Stimulated activated naive CD4-positive, alpha-beta T cell (primary cell): ENCODE measurements at regions not wholly inside any gene's neighbourhood (a gene's known extent, or its start where the extent isn't known, plus 50 kb on each side); places are given as distances from the start of the nearest gene placed in this dataset.
"Not testable (repeated sequence)": the region's sequence is repeated elsewhere in the genome, so short reads cannot be mapped to it uniquely, and the experiment has no call there.

Source experiments
- DNase-seq, 6 experiments: peaks; one replicate each; lab custom pipeline; 2025; lab: John Stamatoyannopoulos, UW

- no peak for DNase-seq
These were observed 650.0 kb upstream of the STXBP6 start for GRCh38 chr14:25699981-25700380.

- DNase-seq, result no peak
These were observed 648.2 kb upstream of the STXBP6 start for GRCh38 chr14:25698111-25698510.

GRCh38 chr14:25696176-25696575 lies 646.2 kb upstream of the STXBP6 start:
- no peak for DNase-seq

GRCh38 chr14:25685004-25685403 lies 635.1 kb upstream of the STXBP6 start:
- no peak for DNase-seq

- no peak for DNase-seq
These were observed 631.0 kb upstream of the STXBP6 start for GRCh38 chr14:25680934-25681333.

GRCh38 chr14:25680511-25680910 lies 630.6 kb upstream of the STXBP6 start:
- not testable (repeated sequence) for DNase-seq

GRCh38 chr14:25677111-25677510 lies 627.2 kb upstream of the STXBP6 start:
- no peak for DNase-seq

GRCh38 chr14:25667387-25667786 lies 617.4 kb upstream of the STXBP6 start:
- no peak for DNase-seq

- DNase-seq, result no peak
These were observed 616.9 kb upstream of the STXBP6 start for GRCh38 chr14:25666877-25667276.

- DNase-seq, result no peak
These were observed 609.0 kb upstream of the STXBP6 start for GRCh38 chr14:25658988-25659387.

- no peak for DNase-seq
These were observed 580.5 kb upstream of the STXBP6 start for GRCh38 chr14:25630447-25630846.

- no peak for DNase-seq
These were observed 579.0 kb upstream of the STXBP6 start for GRCh38 chr14:25628978-25629377.

GRCh38 chr14:25628390-25628789 lies 578.4 kb upstream of the STXBP6 start:
- DNase-seq, result no peak

- no peak for DNase-seq
These were observed 577.0 kb upstream of the STXBP6 start for GRCh38 chr14:25626986-25627385.

GRCh38 chr14:25622763-25623162 lies 572.8 kb upstream of the STXBP6 start:
- no peak for DNase-seq

- no peak for DNase-seq
These were observed 570.6 kb upstream of the STXBP6 start for GRCh38 chr14:25620515-25620914.

- no peak for DNase-seq
These were observed 565.2 kb upstream of the STXBP6 start for GRCh38 chr14:25615174-25615573.

- no peak for DNase-seq
These were observed 557.2 kb upstream of the STXBP6 start for GRCh38 chr14:25607192-25607591.

- DNase-seq, result no peak
These were observed 552.2 kb upstream of the STXBP6 start for GRCh38 chr14:25602106-25602505.

- no peak for DNase-seq
These were observed 538.8 kb upstream of the STXBP6 start for GRCh38 chr14:25588751-25589150.

- DNase-seq, result no peak
These were observed 524.8 kb upstream of the STXBP6 start for GRCh38 chr14:25574628-25575325.

- DNase-seq, result no peak
These were observed 520.5 kb upstream of the STXBP6 start for GRCh38 chr14:25570483-25570882.

GRCh38 chr14:25557466-25557865 lies 507.5 kb upstream of the STXBP6 start:
- DNase-seq, result no peak

- DNase-seq, result no peak
These were observed 502.9 kb upstream of the STXBP6 start for GRCh38 chr14:25552826-25553225.
